RWPE1 (cell line): ENCODE measurements at regions not wholly inside any gene's neighbourhood (a gene's known extent, or its start where the extent isn't known, plus 50 kb on each side); places are given as distances from the start of the nearest gene placed in this dataset.

ENCODE experiments used
- CTCF ChIA-PET: fragments of 350-600 bp; sonication (Branson Sonifier 250); formaldehyde crosslinking; extraction: SDS; loops from one replicate; lab custom pipeline; 2021; lab: Yijun Ruan, JAX
- POLR2A ChIA-PET: fragments of 400-600 bp; formaldehyde crosslinking; extraction: SDS; loops from one replicate; lab custom pipeline; 2020; ENCODE audit warnings: antibody characterized with exemption; ENCODE audit not compliant: low non-redundant PET; lab: Yijun Ruan, JAX
- DNase-seq: peaks from one replicate; pipeline ENCODE4 v3.0.0; 2012; ENCODE audit warnings: low spot score
- H3K27ac ChIP-seq: fragments of 450-650 bp; 2 replicates; pipeline ENCODE4 v1.5.1; 2017
- TF ChIP-seq, protein P1 (sequence below): fragments of 450-650 bp; conservative IDR thresholded peaks from 2 replicates; pipeline ENCODE4 v1.5.1; 2017; ENCODE audit warnings: low read depth, mild to moderate bottlenecking

DNA sequence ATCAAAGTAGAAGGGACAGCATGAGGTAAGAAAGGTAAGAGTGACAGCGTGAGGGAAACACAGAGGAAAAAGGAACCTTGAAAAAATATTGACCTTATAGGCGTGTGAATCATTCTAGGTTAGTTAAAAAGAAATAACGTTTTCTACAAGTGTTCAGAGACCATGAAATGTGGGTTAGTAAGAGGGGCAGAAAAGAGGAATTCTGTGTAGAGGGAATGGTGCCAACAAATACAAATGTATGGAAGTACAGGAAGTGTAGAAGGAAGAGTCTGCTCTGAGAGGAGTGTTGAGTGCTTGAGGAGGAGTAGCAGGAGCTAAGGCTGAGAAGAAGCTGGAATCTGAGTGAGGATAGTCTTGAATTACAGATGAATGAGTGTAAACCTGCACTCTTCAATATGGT is 418.6 kb upstream of the RIOK2 start:
- CTCF ChIA-PET, result interaction anchor here (0.6 kb wide), 1 partner anchor 1459 kb away, joined by 4 read pairs; no protein-coding TSS in a partner anchor
- TF ChIP-seq, protein P1, sequence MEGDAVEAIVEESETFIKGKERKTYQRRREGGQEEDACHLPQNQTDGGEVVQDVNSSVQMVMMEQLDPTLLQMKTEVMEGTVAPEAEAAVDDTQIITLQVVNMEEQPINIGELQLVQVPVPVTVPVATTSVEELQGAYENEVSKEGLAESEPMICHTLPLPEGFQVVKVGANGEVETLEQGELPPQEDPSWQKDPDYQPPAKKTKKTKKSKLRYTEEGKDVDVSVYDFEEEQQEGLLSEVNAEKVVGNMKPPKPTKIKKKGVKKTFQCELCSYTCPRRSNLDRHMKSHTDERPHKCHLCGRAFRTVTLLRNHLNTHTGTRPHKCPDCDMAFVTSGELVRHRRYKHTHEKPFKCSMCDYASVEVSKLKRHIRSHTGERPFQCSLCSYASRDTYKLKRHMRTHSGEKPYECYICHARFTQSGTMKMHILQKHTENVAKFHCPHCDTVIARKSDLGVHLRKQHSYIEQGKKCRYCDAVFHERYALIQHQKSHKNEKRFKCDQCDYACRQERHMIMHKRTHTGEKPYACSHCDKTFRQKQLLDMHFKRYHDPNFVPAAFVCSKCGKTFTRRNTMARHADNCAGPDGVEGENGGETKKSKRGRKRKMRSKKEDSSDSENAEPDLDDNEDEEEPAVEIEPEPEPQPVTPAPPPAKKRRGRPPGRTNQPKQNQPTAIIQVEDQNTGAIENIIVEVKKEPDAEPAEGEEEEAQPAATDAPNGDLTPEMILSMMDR, result no peak
- DNase-seq, result no peak
- H3K27ac ChIP-seq, result no peak overlapping the region
- POLR2A ChIA-PET, result no interaction called here

DNA sequence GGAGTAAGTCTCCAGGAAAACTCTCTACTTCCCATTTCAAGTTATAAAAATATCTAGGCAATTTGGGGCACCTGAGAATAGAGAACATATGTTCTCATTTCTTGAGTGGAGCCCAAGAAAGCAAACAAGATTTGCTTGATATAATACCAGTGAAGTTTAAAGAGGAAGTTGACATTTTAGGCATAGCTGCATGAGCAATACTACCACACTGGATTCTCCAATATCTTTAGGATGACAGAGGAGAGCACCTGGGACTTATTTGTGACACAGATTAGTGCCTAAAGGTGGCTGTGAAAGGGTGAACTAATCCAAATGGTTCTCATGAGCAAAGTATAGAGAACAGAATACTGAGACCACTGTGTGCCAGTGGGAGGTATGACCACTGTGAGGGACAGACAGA is 423.5 kb upstream of the RIOK2 start:
- POLR2A ChIA-PET, result no interaction called here
- CTCF ChIA-PET, result interaction anchor here (0.6 kb wide), 1 partner anchor 1076 kb away, joined by 6 read pairs; no protein-coding TSS in a partner anchor
- DNase-seq, result no peak
- H3K27ac ChIP-seq, result no peak overlapping the region
- TF ChIP-seq, protein P1, result no peak

DNA sequence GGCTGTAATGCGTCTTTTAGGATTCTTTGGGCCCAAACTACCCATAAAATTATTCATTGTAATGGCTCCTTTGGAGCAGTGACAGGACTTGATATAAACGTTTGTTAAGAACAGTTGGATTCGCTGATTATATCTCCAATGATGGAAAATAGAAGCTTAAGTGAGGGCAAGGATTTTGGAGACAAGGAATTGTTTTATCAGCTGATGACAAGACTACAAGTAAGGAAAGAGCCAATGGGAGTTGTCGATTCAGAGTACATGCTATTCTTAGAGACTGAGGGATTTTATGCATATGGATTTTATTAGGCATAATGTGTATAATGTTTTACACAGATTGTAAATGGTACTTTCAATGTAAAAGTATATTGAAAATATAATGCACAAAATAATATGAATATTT is 425.5 kb upstream of the RIOK2 start:
- no peak overlapping the region for H3K27ac ChIP-seq
- POLR2A ChIA-PET, result no interaction called here
- TF ChIP-seq, protein P1, result no peak
- no peak for DNase-seq
- CTCF ChIA-PET, result no interaction called here

DNA sequence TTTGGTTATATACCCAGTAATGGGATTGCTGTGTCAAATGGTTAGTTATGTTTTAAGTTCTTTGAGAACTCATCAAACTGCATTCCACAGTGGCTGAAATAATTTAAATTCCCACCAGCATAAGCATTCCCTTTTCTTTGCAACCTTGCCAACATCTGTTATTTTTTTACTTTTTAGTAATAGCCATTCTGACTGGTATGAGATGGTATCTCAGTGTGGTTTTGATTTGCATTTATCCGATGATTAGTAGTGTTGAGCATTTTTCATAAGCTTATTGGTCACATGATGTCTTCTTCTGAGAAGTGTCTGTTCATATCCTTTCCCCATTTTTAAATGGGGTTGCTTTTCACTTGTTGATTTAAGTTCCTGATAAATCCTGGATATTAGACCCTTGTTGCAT is 435.7 kb upstream of the RIOK2 start:
- POLR2A ChIA-PET, result no interaction called here
- TF ChIP-seq, protein P1, result no peak
- DNase-seq, result no peak
- H3K27ac ChIP-seq, result no peak overlapping the region
- CTCF ChIA-PET, result interaction anchor here (0.6 kb wide), 1 partner anchor 361 kb away, joined by 3 read pairs; no protein-coding TSS in a partner anchor

DNA sequence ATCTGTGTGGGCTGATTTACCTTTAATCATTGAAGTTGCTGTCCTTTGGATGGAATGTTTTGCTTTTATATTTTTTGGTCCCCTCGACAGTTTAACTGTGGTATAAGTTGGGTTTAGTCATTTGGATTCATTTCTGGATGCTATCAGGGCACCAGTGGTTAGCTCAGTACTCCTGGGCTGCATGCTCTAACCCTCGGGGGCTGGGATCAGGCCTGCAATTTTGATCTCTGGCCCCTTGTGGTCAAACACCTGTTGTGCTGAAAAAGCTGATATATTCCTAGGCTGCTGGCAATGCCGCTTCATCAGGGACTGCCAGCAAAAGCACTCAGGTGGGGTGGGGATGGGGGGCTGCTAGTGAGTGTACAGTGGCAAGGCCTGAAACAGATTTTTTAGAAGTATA is 440.4 kb upstream of the RIOK2 start:
- ChIA-PET POLR2A (no interaction called here), CTCF (no interaction called here)
- TF ChIP-seq, protein P1, result no peak
- H3K27ac ChIP-seq, result no peak overlapping the region
- DNase-seq, result no peak

DNA sequence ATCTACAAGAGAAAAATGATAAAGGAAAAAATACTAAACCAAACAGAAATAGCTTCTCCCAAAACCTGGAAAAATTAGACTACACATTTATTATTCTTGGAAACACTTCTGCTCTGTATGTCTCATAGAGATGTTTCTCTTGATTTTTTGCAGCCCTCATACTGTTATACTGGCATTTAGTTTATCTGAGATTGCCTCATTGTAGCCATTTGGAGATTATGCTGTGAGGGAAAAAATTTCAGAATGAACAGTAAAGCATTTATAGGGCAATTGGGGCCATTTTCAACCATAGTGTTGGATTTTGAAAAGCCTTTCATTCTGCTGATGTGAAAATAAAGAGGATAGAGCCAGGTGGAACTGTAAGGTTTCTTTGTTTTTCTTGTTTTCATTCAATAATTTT is 441.8 kb upstream of the RIOK2 start:
- ChIA-PET CTCF (no interaction called here), POLR2A (no interaction called here)
- TF ChIP-seq, protein P1, result no peak
- no peak overlapping the region for H3K27ac ChIP-seq
- DNase-seq, result no peak

DNA sequence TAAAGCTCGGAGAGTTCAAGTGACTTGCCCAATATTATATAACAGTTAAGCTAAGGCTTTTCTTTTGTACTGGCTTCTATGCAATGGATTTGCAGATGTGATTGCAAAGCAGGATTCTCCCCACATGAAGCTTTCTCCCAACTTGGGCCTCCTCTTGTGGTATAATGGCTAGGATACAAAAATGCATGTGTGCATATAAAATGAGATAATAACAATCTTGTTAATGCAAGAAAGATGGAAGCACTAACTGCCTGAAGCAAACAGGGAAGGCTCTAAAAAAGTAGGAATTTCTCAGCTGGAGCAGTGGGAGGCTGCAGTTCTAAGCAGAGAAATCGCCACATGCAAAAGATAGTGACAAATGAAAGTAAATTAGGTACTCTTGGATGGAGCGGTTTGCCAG is 444.2 kb upstream of the RIOK2 start:
- H3K27ac ChIP-seq, result no peak overlapping the region
- POLR2A ChIA-PET, result no interaction called here
- no peak for DNase-seq
- TF ChIP-seq, protein P1, result no peak
- CTCF ChIA-PET, result no interaction called here
